B cell (primary cell): ENCODE measurements at regions not wholly inside any gene's neighbourhood (a gene's known extent, or its start where the extent isn't known, plus 50 kb on each side); places are given as distances from the start of the nearest gene placed in this dataset.

Experiments
- EZH2 ChIP-seq: IDR thresholded peaks from 2 replicates; pipeline ENCODE4 v1.6.1; 2012; ENCODE audit warnings: borderline replicate concordance, low read depth, mild to moderate bottlenecking, moderate library complexity, low read length; ENCODE audit not compliant: insufficient read depth, poor library complexity, severe bottlenecking
- TF ChIP-seq, protein P1 (sequence below): fragments of 200-600 bp; IDR thresholded peaks from one replicate; pipeline ENCODE4 v1.8.0; 2022; ENCODE audit warnings: antibody characterized with exemption, mild to moderate bottlenecking

DNA sequence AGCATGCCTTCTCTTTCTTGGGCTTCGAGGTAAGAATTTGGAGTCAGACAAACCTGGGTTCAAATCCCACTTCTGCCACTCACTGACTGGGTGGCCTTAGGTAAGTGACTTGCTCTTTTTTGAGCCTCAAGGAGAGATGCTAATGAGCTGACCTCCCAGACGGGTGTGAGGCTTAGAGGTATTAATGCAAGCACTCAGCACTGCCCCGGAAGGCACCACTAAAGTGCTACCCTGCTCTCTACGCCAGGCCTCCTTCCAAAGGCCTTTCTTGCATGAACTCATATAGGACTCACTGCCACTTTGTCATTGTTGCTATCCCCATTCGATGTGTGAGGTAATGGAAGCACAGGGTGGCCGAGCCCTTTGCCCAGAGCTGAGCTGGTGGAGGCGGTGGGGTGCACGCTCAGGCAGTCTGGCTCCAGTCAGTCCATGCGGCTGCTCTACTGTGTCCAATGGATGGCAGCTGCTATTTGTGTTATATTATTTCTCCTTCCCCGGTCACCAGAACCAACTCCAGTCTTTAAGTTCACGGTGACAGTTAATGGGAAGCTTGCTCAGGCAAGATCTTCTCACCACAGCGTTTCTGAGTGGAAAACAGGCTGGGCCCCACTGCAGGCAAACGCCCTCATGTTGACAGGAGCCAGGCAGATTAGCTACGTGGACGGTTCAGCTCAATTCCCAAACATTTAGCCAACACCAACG lies 55.2 kb upstream of the MLN start:
- TF ChIP-seq, protein P1, sequence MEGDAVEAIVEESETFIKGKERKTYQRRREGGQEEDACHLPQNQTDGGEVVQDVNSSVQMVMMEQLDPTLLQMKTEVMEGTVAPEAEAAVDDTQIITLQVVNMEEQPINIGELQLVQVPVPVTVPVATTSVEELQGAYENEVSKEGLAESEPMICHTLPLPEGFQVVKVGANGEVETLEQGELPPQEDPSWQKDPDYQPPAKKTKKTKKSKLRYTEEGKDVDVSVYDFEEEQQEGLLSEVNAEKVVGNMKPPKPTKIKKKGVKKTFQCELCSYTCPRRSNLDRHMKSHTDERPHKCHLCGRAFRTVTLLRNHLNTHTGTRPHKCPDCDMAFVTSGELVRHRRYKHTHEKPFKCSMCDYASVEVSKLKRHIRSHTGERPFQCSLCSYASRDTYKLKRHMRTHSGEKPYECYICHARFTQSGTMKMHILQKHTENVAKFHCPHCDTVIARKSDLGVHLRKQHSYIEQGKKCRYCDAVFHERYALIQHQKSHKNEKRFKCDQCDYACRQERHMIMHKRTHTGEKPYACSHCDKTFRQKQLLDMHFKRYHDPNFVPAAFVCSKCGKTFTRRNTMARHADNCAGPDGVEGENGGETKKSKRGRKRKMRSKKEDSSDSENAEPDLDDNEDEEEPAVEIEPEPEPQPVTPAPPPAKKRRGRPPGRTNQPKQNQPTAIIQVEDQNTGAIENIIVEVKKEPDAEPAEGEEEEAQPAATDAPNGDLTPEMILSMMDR: no peak
- no peak for TF ChIP-seq EZH2
